ENCODE measurements at regions not wholly inside any gene's neighbourhood (a gene's known extent, or its start where the extent isn't known, plus 50 kb on each side); places are given as distances from the start of the nearest gene placed in this dataset.

GRCh38 chr14:84544486-84545131 is 985.3 kb upstream of the FLRT2 start:
- TF ChIP-seq CTCF (IDR thresholded peaks at IDR 0.05) (no peak), ZFX (IDR thresholded peaks at IDR 0.05; ENCODE audit: borderline replicate concordance) (no peak)

Measured in 22Rv1 (cell line).